ENCODE measurements at regions not wholly inside any gene's neighbourhood (a gene's known extent, or its start where the extent isn't known, plus 50 kb on each side); places are given as distances from the start of the nearest gene placed in this dataset.

DNA sequence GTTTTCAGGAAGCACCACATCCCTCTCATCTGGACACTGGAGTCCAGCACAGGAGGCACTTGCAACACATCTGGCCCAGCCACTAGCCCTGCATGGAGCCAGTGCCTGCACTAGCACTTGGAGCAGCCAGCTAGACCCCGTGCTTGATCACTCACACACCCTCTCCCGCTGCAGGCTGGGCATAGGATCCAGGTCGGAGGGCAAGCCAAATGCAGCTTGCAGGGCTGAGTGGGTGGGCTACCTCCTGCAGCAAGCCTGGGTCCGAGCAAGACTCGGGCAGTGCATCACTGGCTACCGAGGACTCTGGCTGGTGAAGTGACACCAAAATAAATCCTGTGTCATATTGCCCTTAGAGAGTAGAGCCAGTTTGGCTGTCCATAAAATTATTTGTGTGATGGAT lies 1795.4 kb downstream of the LRRC4C start:
- Histone ChIP-seq H3K27me3 (no peaks in the 10 kb centered on the region), H3K36me3 (no peaks in the 10 kb centered on the region), H3K27ac (no peak overlapping the region), H3K9me3 (peaks cover 0 to 13% (median 0%) of the 10 kb centered on the region in 4 donors), H3K4me1 (no peaks in the 10 kb centered on the region), H3K4me3 (no peak overlapping the region)
- 91 to 97% methylated on average over 6 of the region's 6 CpGs for WGBS, 2 donors
- DNase-seq (ENCODE audit: low spot score in 2 of 2): no peak
- no peak for TF ChIP-seq EP300 (IDR thresholded peaks at IDR 0.05)
- TF ChIP-seq, protein P1, sequence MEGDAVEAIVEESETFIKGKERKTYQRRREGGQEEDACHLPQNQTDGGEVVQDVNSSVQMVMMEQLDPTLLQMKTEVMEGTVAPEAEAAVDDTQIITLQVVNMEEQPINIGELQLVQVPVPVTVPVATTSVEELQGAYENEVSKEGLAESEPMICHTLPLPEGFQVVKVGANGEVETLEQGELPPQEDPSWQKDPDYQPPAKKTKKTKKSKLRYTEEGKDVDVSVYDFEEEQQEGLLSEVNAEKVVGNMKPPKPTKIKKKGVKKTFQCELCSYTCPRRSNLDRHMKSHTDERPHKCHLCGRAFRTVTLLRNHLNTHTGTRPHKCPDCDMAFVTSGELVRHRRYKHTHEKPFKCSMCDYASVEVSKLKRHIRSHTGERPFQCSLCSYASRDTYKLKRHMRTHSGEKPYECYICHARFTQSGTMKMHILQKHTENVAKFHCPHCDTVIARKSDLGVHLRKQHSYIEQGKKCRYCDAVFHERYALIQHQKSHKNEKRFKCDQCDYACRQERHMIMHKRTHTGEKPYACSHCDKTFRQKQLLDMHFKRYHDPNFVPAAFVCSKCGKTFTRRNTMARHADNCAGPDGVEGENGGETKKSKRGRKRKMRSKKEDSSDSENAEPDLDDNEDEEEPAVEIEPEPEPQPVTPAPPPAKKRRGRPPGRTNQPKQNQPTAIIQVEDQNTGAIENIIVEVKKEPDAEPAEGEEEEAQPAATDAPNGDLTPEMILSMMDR (IDR thresholded peaks at IDR 0.05): no peak
- TF ChIP-seq POLR2A (IDR thresholded peaks at IDR 0.05): no peak

- no peaks in the 10 kb centered on the region for H3K4me1 ChIP-seq
- H3K9me3 ChIP-seq: peaks cover 0 to 13% (median 0%) of the 10 kb centered on the region in 4 donors
- no peaks in the 10 kb centered on the region for H3K27me3 ChIP-seq
- no peak for DNase-seq (ENCODE audit: low spot score in 2 of 2)
- no peak overlapping the region for H3K27ac ChIP-seq
- no peak overlapping the region for H3K4me3 ChIP-seq
- H3K36me3 ChIP-seq: no peaks in the 10 kb centered on the region
- TF ChIP-seq POLR2A (IDR thresholded peaks at IDR 0.05) (no peak), EP300 (IDR thresholded peaks at IDR 0.05) (no peak)
- TF ChIP-seq, protein P1 (IDR thresholded peaks at IDR 0.05): no peak
These were observed 1797.6 kb downstream of the LRRC4C start for GRCh38 chr11:39661890-39662289.

DNA sequence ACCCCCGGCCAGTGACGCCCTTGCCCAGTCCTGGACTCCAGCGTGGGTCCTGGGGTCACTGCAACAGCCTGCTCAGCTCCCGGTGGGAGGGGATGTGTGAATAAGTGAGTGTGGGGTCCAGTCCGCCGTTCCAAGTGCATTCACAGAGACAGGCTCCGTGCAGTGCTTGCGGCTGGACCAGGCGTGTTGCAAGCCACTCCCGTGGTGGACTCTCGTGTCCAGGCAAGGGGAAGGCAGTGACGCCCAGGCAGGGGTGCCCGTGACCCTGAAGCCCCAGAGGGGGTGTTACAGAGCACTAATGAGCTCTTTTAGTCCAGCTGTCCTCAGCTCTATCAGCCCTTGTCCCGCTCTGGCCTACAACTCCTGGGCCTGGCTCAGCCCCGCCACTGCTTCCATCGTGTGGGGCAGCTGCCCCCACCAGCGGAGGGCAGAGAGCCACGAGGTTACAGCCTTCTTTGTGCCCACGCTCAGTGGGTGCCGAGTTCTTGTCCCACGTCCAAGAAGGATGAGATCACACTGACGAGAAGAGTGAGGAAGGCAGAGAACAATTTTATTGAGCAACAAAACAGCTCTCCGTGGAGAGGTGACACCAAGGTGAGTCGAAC lies 1807.5 kb downstream of the LRRC4C start:
- H3K27me3 ChIP-seq: no peaks in the 10 kb centered on the region
- no peak overlapping the region for H3K4me3 ChIP-seq
- no peaks in the 10 kb centered on the region for H3K4me1 ChIP-seq
- WGBS, 2 donors: 79 to 80% methylated on average over 17 to 24 of the region's 24 CpGs
- no peaks in the 10 kb centered on the region for H3K9me3 ChIP-seq
- TF ChIP-seq, protein P1 (IDR thresholded peaks at IDR 0.05): no peak
- no peak for TF ChIP-seq POLR2A (IDR thresholded peaks at IDR 0.05)
- no peak for TF ChIP-seq EP300 (IDR thresholded peaks at IDR 0.05)
- no peaks in the 10 kb centered on the region for H3K36me3 ChIP-seq
- no peak for DNase-seq (ENCODE audit: low spot score in 2 of 2)
- no peak overlapping the region for H3K27ac ChIP-seq

- TF ChIP-seq EP300 (IDR thresholded peaks at IDR 0.05): no peak
- TF ChIP-seq POLR2A (IDR thresholded peaks at IDR 0.05): no peak
- TF ChIP-seq, protein P1 (IDR thresholded peaks at IDR 0.05): no peak
- no peaks in the 10 kb centered on the region for H3K36me3 ChIP-seq
- no peaks in the 10 kb centered on the region for H3K9me3 ChIP-seq
- no peak overlapping the region for H3K27ac ChIP-seq
- H3K4me3 ChIP-seq: no peak overlapping the region
- 58% methylated on average over 4 of the region's 4 CpGs for WGBS, 2 donors
- H3K4me1 ChIP-seq: no peaks in the 10 kb centered on the region
- no peak for DNase-seq (ENCODE audit: low spot score in 2 of 2)
- H3K27me3 ChIP-seq: no peaks in the 10 kb centered on the region
These were observed 1817.7 kb downstream of the LRRC4C start for GRCh38 chr11:39641751-39642150.

GRCh38 chr11:39630365-39630764 lies 1829.1 kb downstream of the LRRC4C start:
- no peak overlapping the region for H3K4me3 ChIP-seq
- H3K9me3 ChIP-seq: no peaks in the 10 kb centered on the region
- H3K36me3 ChIP-seq: no peaks in the 10 kb centered on the region
- no peak for DNase-seq (ENCODE audit: low spot score in 2 of 2)
- TF ChIP-seq, protein P1 (IDR thresholded peaks at IDR 0.05): no peak
- TF ChIP-seq POLR2A (IDR thresholded peaks at IDR 0.05): no peak
- no peak for TF ChIP-seq EP300 (IDR thresholded peaks at IDR 0.05)
- H3K4me1 ChIP-seq: no peaks in the 10 kb centered on the region
- WGBS, 2 donors: 67 to 81% methylated on average over 2 of the region's 2 CpGs
- no peak overlapping the region for H3K27ac ChIP-seq
- H3K27me3 ChIP-seq: no peaks in the 10 kb centered on the region
